HFF-Myc (cell line): ENCODE measurements at regions not wholly inside any gene's neighbourhood (a gene's known extent, or its start where the extent isn't known, plus 50 kb on each side); places are given as distances from the start of the nearest gene placed in this dataset.

Experiments used
- DNase-seq: peaks from one replicate; pipeline ENCODE4 v3.0.0-alpha.2; 2011; ENCODE audit warnings: low read depth; ENCODE audit errors: extremely low read depth
- H3K4me3 ChIP-seq: replicated peaks from 2 replicates; pipeline ENCODE4 v1.5.1; 2011; ENCODE audit warnings: low read depth, mild to moderate bottlenecking, control low read depth, low read length
- CTCF ChIP-seq: IDR thresholded peaks from 2 replicates; pipeline ENCODE4 v1.5.1; 2012; ENCODE audit warnings: mild to moderate bottlenecking, low read depth, low read length, control low read depth; ENCODE audit errors: missing control alignments

- no peak overlapping the region for H3K4me3 ChIP-seq
- TF ChIP-seq CTCF = no peak
- no peak for DNase-seq
Observed at GRCh38 chr2:2410987-2411386, 79.9 kb upstream of the MYT1L start.

GRCh38 chr2:2409481-2409880, 78.4 kb upstream of the MYT1L start:
- no peak for TF ChIP-seq CTCF
- no peak for DNase-seq
- H3K4me3 ChIP-seq = no peak overlapping the region

GRCh38 chr2:2405780-2406179, 74.7 kb upstream of the MYT1L start:
- H3K4me3 ChIP-seq = no peak overlapping the region
- TF ChIP-seq CTCF = no peak

GRCh38 chr2:2400286-2401038, 69.4 kb upstream of the MYT1L start:
- no peak for TF ChIP-seq CTCF
- no peak overlapping the region for H3K4me3 ChIP-seq
- DNase-seq = no peak

More at GRCh38 chr2:2405780-2406179, 74.7 kb upstream of the MYT1L start:
- no peak for DNase-seq

GRCh38 chr2:2399396-2399795, 68.3 kb upstream of the MYT1L start:
- no peak for DNase-seq
- TF ChIP-seq CTCF = no peak
- no peak overlapping the region for H3K4me3 ChIP-seq

- no peak overlapping the region for H3K4me3 ChIP-seq
- DNase-seq = no peak
- no peak for TF ChIP-seq CTCF
Observed at GRCh38 chr2:2392332-2392731, 61.3 kb upstream of the MYT1L start.

GRCh38 chr2:2389215-2389614, 58.1 kb upstream of the MYT1L start:
- TF ChIP-seq CTCF = no peak
- DNase-seq = no peak
- H3K4me3 ChIP-seq = no peak overlapping the region
